ENCODE measurements at regions not wholly inside any gene's neighbourhood (a gene's known extent, or its start where the extent isn't known, plus 50 kb on each side); places are given as distances from the start of the nearest gene placed in this dataset.

DNA sequence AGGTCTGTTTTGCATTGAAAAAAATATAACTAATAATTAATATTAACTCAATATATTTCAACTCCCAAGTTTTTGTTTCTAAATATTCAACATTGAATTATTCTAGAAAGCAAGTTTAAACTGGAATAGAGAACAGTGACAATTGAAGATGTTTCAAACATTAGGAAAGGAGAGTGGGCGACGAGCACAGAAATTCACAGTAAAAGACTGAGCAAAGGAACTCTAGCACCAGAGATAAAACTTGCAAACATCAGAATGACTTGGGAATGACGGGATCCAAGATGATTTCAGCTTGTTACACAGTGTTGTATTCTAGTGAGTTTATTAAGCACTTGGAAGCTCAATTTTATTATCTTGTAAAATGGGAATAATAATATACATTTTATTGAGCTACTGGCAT, 56.6 kb upstream of the CNTN5 start:
- no peak for DNase-seq (ENCODE audit: low read depth)

- no peak for DNase-seq (ENCODE audit: low read depth)
Measured at GRCh38 chr11:98965358-98965757, 55.4 kb upstream of the CNTN5 start.

- no peak for DNase-seq (ENCODE audit: low read depth)
Measured at GRCh38 chr11:98965775-98966174, 55.0 kb upstream of the CNTN5 start.

DNA sequence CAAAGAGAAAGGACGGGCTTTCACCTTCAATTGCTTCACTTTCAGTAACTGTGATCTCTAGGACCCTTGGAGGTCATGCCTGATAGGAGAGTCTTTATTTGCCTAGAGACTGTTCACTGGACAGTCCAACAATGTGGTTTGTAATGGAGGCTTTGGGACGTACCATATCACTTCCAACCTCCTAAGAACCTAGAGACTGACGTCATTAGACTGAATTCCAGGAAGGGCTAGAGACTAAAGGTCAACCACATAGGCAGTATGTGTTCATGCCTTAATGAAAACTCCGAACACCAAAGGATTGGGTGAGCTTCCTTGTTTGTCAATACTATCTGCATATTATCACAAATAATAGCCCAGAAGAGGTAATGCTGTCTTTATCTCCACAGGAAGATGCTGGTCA, 53.7 kb upstream of the CNTN5 start:
- no peak for DNase-seq (ENCODE audit: low read depth)

Measured in myocyte (in vitro differentiated cells).